ACHN (cell line): ENCODE measurements at regions not wholly inside any gene's neighbourhood (a gene's known extent, or its start where the extent isn't known, plus 50 kb on each side); places are given as distances from the start of the nearest gene placed in this dataset.
"Not testable (repeated sequence)": the region's sequence is repeated elsewhere in the genome, so short reads cannot be mapped to it uniquely, and the experiment has no call there.

Source experiments
- DNase-seq: peaks from one replicate; pipeline ENCODE4 v3.0.0-alpha.2; 2015
- in situ Hi-C: cut with HindIII; loops from 2 replicates; pipeline ENCODE4 v1.10.0; 2017; ENCODE audit warnings: low sequenced_read_pairs, low pct_ligation_motif_present, low pct_unique_long_range_greater_than_20kb

GRCh38 chr6:75031102-75031501 is 174.8 kb downstream of the COL12A1 start:
- DNase-seq, in situ Hi-C loops: not testable (repeated sequence)

GRCh38 chr6:75029333-75029732 is 176.5 kb downstream of the COL12A1 start:
- in situ Hi-C loops = no loop called here
- DNase-seq = no peak

DNA sequence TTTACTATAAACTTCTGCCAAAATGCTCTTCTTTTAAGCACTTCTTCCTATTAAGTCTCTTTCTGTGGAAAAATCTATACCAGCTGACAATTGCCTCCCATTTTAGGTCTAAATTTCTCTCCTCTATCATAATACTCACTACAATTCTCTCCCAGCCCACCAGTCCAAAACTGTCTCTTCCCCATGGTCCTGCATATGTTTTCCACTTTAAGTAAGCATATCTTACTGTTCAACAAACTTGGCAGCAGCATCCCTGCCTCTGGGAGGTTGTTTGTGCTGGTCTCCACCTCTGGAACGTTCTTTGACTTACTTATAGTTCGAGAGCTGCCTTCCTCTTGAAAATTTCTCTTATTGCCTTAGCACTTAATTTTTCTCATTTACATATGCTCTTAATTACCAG is 180.5 kb downstream of the COL12A1 start:
- in situ Hi-C loops = no loop called here
- no peak for DNase-seq

DNA sequence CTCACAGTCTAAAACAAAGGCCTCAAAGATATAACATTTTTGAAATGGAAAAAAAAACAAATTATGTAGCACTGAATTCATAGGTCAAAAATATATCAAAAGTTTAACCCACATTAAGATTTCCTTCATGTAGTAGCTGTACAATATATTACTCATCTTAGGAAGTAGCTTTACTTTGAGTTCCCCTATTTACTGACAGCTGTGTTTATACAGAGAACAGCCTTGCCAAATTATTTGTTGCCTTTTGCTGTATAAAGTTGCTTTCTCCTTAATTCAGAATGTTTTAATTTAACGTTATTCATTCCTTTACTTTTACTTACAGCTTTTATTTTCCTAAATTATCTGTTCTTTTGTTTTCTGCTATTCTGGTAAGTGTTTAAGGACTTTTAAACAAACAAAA is 181.0 kb downstream of the COL12A1 start:
- in situ Hi-C loops = no loop called here
- no peak for DNase-seq

- DNase-seq = no peak
These were observed 182.2 kb downstream of the COL12A1 start for GRCh38 chr6:75023634-75024033.

DNA sequence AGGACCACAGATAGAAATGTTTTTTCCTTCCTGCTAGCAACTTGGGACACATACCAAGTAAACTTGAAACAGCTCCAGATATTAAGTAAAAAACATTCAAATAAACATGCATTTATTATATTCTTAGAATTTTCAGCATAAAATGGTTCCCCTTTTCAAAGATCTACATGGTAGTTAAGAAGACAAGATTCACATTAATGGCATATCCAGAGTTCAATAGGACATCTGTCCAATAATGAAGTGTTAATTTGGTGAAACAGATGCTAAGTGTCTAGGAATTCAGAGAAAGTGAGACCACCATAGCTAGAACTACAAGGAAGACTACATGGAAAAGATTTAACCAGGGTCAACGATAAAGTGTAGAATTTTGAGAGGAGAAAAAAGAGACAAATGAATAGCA is 184.9 kb downstream of the COL12A1 start:
- no peak for DNase-seq
- in situ Hi-C loops = no loop called here

More at GRCh38 chr6:75023634-75024033, 182.2 kb downstream of the COL12A1 start:
- in situ Hi-C loops = no loop called here

GRCh38 chr6:75020376-75020775 is 185.5 kb downstream of the COL12A1 start:
- in situ Hi-C loops = no loop called here
- DNase-seq = no peak

- in situ Hi-C loops = no loop called here
- no peak for DNase-seq
These were observed 193.8 kb downstream of the COL12A1 start for GRCh38 chr6:75012018-75012417.

DNA sequence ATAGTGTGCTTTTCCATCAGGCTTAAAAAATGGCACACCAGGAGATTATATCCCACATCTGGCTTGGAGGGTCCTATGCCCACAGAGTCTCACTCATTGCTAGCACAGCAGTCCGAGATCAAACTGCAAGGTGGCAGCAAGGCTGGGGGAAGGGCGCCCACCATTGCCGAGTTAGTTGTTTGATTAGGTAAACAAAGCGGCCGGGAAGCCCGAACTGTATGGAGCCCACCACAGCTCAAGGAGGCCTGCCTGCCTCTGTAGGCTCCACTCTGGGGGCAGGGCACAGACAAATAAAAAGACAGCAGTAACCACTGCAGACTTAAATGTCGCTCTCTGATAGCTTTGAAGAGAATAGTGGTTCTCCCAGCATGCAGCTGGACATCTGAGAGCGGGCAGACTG is 201.9 kb downstream of the COL12A1 start:
- DNase-seq, in situ Hi-C loops: not testable (repeated sequence)

DNA sequence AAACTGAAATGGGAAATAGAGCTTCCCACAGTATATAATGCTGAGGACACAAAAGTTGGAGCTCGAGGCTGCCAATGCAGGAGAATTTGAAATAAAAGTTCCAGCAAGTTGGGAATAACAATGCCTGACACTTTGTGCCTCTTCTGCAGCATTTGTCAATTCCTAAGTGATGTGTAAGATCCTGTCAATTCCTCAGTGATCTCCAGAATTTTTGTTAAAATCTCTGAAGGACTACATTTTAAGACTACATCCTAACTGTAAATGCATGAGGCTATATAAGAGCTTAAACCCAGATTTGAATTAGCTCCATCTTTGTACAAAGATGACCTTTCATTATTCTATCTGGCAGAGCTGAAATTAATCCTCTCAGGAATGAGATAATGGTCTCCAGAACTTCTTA is 208.2 kb downstream of the COL12A1 start:
- DNase-seq = no peak
- in situ Hi-C loops = no loop called here

GRCh38 chr6:74993136-74993535 is 212.7 kb downstream of the COL12A1 start:
- in situ Hi-C loops = no loop called here
- DNase-seq = no peak

DNA sequence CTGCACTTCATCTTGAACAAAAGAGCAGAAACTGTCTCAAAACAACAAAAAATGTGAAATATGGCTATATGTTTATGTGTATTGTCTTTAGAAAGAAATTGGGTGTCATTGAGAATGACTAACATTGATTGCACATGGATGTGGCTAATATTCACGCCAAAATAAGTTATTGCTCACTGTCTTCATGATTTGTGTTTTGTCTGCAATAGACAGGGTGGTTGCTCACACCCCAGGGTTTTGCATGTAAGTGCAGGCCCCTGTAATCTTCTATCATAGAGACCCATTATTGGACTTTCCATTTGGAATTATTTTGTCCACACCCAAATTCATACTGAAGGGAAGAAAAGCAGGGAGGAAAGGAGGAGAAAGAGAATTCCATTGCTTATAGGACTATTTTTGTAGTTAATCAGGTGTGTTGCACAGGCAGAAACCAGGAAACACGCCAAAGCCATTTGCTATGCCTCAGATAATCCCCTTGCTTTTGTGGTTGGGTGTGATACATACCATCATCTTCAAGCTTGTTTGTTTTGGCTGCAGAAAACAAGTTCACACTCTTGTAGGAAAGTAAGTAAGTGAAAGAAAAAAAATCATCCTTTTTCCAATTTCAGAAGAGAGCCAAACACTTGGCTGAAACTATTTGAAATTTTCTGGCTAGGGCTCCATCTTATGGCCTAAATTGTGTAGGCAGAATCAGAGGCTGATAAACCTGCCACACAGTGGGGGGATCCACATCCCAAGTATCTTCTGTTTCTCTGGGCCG is 214.1 kb downstream of the COL12A1 start:
- in situ Hi-C loops = no loop called here
- no peak for DNase-seq

DNA sequence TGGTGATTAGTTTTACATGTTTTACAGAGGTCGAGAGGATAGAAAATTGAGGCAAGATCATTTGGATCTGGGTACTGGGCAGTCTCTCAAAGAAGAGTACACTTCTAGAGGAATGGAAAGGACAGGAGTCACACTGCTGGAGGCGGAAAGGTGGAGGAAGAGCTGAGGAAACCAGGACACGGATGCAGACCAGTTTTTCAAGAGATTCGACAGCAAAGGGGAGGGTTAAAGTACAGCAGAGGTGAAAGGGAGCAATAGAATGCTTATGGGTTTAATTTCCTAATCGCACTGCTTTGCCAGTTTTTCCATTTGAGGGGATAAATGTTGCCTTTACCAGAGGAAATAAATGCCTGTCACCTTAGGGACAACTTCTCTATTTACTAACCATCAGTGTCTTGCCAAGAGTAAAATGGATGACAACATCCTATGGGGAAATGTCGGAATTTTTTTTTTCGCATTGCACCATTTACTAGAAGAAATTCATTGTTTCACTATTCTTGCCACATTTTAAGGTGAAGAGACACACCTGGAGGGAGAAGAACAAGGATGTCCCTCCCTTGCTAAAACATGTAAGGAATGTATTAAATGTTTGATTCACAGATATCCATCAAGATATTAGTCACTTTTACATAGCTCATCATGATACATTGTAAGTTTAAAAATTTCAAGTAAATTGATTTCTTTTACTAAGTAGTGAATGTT is 226.6 kb downstream of the COL12A1 start:
- DNase-seq = no peak
- in situ Hi-C loops = no loop called here

GRCh38 chr6:74976701-74977100 is 229.2 kb downstream of the COL12A1 start:
- DNase-seq = no peak
- in situ Hi-C loops = no loop called here

- no peak for DNase-seq
- in situ Hi-C loops = no loop called here
These were observed 229.8 kb downstream of the COL12A1 start for GRCh38 chr6:74976026-74976425.

DNA sequence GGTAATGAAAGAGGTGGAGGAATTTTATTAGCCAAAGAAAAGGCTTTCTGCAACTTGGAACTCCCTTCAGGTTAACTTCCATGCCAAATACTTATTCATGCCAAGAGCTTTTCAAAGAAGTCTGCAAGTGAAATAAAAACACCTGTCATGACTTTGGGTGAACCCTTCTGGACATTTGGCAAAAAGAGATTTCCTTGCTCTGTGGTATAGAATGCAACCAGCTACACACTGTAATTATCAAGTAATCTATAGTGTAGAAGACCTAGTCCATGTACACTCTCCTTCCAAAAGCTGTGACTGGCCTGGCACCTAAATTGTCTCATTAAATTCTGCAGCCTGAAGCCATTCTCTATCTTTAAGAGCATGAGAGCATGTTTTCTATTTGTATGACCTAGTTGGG is 232.3 kb downstream of the COL12A1 start:
- in situ Hi-C loops = no loop called here
- no peak for DNase-seq

DNA sequence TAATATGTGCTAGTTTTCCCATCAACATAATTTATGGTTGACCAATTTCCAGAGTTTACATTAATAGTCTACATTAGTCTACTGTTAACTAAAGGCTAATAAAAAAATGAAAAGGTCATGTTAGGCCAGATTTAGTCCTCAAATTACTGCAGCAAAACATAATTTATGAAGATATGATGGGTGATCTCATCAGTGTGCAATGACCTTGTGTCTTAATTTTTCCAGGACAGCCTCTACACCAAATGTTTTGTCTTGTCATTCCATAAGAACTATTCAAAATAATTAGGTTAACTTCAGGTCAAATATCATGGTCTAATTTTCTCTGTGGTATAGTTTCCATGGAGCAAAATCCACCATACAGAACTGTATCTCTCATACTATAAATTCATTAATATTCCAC is 234.2 kb downstream of the COL12A1 start:
- in situ Hi-C loops = no loop called here
- DNase-seq = no peak

DNA sequence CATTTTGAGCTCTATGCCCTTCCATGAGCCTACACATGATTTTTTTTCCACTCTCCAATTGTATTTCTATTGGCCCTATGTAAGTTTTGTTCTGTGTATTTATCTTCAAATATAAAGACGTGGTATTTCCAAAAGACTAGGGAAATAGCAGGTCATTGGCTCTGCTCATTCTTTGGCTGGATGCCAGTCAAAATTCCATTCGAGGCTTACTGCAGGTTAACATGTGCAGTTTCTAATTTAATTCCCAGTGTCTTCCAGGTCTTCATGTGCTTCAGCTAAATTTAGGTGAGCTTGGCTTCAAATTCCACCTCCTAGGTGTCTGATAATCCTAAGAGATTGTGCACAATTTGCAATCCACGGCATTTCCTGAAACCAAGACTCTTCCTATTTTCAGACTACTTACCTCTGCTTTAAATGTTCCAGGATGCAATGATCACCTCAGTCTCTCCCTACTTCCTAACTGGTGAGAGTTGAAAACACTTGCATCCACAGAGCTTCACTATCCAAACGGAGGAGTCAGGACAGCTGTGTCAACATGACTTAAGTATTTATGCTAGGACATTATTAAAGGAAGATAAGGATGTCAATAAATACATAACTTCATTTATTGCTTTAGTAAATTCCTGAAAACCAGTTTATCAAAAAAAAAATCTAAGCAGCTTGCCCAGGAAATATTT is 236.1 kb downstream of the COL12A1 start:
- DNase-seq = no peak
- in situ Hi-C loops = no loop called here

DNA sequence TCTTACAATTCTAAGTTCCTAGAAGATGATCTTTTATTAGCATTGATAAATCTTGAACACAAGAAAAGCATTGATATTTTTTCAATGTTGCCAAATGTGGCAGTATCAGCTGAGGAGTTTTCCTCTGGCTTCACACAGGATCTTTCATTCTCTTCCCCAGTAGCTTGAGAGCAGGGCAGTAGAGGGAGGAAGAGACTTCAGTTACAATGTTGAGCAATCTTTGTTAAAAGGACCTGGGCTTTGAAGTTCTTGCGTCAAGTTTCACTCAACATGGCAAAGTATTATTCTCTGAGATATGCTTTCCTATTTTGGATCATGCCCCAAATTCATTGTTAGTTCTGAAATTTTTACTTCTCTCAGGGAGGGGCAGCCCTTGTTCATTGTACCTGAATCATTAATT is 238.0 kb downstream of the COL12A1 start:
- in situ Hi-C loops = no loop called here
- DNase-seq = no peak

- in situ Hi-C loops = no loop called here
- no peak for DNase-seq
These were observed 239.1 kb downstream of the COL12A1 start for GRCh38 chr6:74966712-74967111.
